ENCODE measurements at regions not wholly inside any gene's neighbourhood (a gene's known extent, or its start where the extent isn't known, plus 50 kb on each side); places are given as distances from the start of the nearest gene placed in this dataset.

DNA sequence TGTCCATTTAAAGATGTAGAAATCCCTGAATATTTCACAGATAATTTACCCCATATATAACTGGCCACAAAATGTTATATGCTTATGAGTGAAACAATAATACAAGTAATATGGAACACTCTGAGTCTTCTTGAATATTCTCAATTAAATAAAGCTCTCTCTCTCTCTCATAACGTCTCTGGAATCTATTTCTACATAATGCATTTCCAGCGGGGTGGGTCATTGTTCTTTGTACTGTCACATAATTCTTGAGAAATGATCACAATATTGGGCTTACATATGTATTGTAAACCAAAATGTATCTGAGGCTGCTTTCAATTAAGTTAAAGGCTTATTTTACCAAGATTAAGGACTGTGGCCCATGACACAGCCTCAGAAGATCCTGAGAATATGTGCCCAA is 596.3 kb downstream of the FAT4 start (continued):
- TF ChIP-seq, protein P1, sequence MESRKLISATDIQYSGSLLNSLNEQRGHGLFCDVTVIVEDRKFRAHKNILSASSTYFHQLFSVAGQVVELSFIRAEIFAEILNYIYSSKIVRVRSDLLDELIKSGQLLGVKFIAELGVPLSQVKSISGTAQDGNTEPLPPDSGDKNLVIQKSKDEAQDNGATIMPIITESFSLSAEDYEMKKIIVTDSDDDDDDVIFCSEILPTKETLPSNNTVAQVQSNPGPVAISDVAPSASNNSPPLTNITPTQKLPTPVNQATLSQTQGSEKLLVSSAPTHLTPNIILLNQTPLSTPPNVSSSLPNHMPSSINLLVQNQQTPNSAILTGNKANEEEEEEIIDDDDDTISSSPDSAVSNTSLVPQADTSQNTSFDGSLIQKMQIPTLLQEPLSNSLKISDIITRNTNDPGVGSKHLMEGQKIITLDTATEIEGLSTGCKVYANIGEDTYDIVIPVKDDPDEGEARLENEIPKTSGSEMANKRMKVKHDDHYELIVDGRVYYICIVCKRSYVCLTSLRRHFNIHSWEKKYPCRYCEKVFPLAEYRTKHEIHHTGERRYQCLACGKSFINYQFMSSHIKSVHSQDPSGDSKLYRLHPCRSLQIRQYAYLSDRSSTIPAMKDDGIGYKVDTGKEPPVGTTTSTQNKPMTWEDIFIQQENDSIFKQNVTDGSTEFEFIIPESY (IDR thresholded peaks at IDR 0.05), result no peak
- TF ChIP-seq SP1 (IDR thresholded peaks at IDR 0.05), result no peak

DNA sequence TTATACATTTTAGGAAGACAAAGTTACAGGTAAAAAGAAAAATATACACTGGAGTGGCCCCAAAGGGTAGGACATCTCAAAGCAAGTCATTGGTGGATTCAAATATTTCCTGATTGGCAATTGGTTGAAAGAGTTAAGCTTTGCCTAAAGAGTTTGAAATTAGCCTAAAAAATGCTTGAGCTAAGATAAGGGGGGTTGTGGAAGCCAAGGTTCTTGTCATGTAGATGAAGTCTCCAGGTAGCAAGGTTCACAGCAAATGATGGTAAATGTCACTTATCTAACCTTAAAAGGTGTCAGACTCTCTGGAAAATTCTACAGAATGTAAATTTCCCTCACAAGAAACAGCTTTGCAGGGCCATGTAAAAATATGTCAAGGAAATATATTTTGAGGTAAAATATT is 596.7 kb downstream of the FAT4 start:
- no peak overlapping the region for H3K4me3 ChIP-seq (ENCODE audit: low read depth in 1 of 3, low read length in 3 of 3)
- no peaks in the 10 kb centered on the region for H3K36me3 ChIP-seq (ENCODE audit: control insufficient read depth in 4 of 4, insufficient read depth in 3 of 4, low read depth in 1 of 4, low read length in 3 of 4)
- H3K27ac ChIP-seq (ENCODE audit: low read depth in 1 of 2, low read length in 2 of 2), result no peak overlapping the region

GRCh38 chr4:125917559-125917958 is 602.8 kb downstream of the FAT4 start:
- no peak for DNase-seq (ENCODE audit: low spot score)
- H3K36me3 ChIP-seq (ENCODE audit: control insufficient read depth in 4 of 4, insufficient read depth in 3 of 4, low read depth in 1 of 4, low read length in 3 of 4), result no peaks in the 10 kb centered on the region
- H3K4me3 ChIP-seq (ENCODE audit: low read depth in 1 of 3, low read length in 3 of 3), result no peak overlapping the region
- no peak overlapping the region for H3K27ac ChIP-seq (ENCODE audit: low read depth in 1 of 2, low read length in 2 of 2)
- TF ChIP-seq GABPA (IDR thresholded peaks at IDR 0.05 in 1 of 2, conservative IDR thresholded peaks at IDR 0.05 in 1 of 2) (no peak), FOXA1 (IDR thresholded peaks at IDR 0.05) (no peak), HNF4A (conservative IDR thresholded peaks at IDR 0.05) (no peak), NR2F2 (IDR thresholded peaks at IDR 0.05) (no peak), EGR1 (IDR thresholded peaks at IDR 0.05; ENCODE audit: low read depth in 2 of 2) (no peak), SP1 (IDR thresholded peaks at IDR 0.05) (no peak)
- TF ChIP-seq, protein P1 (IDR thresholded peaks at IDR 0.05), result no peak
- H3K27me3 ChIP-seq (ENCODE audit: control insufficient read depth in 4 of 4, insufficient read depth in 4 of 4, low read length in 3 of 4), result peaks cover 0 to 4% (median 0%) of the 10 kb centered on the region in 4 donors
- H3K9me3 ChIP-seq (ENCODE audit: control insufficient read depth in 4 of 4, low read length in 3 of 4), result no peaks in the 10 kb centered on the region
- no peaks in the 10 kb centered on the region for H3K4me1 ChIP-seq (ENCODE audit: control insufficient read depth in 4 of 4, insufficient read depth in 4 of 4, low read length in 3 of 4)
- WGBS, result 84% methylated on average over 1 of the region's 1 CpG
- H3K9ac ChIP-seq (ENCODE audit: low read depth in 1 of 2, low read length in 2 of 2), result no peak overlapping the region

More for the DNA sequence above, 596.7 kb downstream of the FAT4 start:
- TF ChIP-seq ATF3 (IDR thresholded peaks at IDR 0.05) (no peak), GABPA (IDR thresholded peaks at IDR 0.05 in 1 of 2, conservative IDR thresholded peaks at IDR 0.05 in 1 of 2) (no peak), FOXA1 (IDR thresholded peaks at IDR 0.05) (no peak), YY1 (IDR thresholded peaks at IDR 0.05) (no peak), TAF1 (conservative IDR thresholded peaks at IDR 0.05) (no peak)
- TF ChIP-seq, protein P1 (IDR thresholded peaks at IDR 0.05), result no peak
- no peak for DNase-seq (ENCODE audit: low spot score)
- H3K9ac ChIP-seq (ENCODE audit: low read depth in 1 of 2, low read length in 2 of 2), result no peak overlapping the region
- no peaks in the 10 kb centered on the region for H3K4me1 ChIP-seq (ENCODE audit: control insufficient read depth in 4 of 4, insufficient read depth in 4 of 4, low read length in 3 of 4)
- H3K9me3 ChIP-seq (ENCODE audit: control insufficient read depth in 4 of 4, low read length in 3 of 4), result no peaks in the 10 kb centered on the region
- H3K27me3 ChIP-seq (ENCODE audit: control insufficient read depth in 4 of 4, insufficient read depth in 4 of 4, low read length in 3 of 4), result peaks cover 0 to 2% (median 0%) of the 10 kb centered on the region in 4 donors
